ENCODE measurements at regions not wholly inside any gene's neighbourhood (a gene's known extent, or its start where the extent isn't known, plus 50 kb on each side); places are given as distances from the start of the nearest gene placed in this dataset.
A peak's percentile ranks its signal among the peaks of the same experiment; 100 is the strongest.

DNA sequence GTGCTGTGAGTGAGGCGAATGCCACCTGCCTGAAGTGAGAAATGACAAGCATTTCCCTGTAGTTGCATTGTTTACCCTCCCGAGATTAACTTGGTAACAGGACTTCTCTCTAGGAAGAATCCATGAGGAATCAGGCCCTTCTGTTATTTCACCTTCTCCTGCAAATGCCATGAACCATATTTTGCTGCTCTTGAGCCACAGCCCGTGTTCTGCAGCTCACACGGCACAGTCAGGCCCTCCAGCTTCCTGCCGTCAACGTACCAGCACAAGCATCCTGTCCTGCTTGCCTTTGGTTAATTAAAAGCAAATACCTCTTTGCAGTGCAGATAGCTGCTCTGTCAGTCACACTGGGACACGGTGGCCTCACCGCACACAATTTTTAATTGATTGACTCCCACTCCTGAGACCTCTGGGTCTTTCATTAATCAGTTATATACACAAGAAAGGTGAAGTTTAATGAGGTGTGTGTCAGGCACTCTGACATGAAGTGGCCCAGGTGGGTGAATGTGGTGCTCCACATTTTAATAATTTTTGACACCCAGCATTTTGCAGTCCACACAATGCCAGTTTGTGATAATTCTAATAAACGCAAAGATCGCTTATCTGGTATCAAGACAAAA lies 95.3 kb upstream of the ASB18 start:
- no peak overlapping the region for H3K27ac ChIP-seq
- intact Hi-C loops (cut with DNase I), result no loop called here

DNA sequence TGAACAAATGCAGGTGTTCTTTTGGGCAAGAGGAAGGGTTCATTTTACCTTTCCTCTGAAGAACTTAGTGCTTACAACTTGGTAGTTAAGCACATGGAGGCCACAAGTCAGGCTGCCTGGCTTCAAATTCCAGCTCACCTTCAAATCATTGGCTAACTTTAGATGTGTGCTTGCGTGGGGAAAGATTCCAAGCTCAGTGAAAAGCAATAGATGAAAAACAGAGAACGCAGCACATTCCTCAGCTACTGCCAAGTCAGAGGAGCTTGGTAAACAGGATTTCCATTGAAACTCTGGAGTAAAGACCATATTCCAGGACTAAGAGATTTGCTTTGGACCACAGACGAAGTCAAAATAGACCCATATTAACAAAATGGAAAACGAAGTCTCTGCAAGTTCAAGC lies 96.3 kb upstream of the ASB18 start:
- Histone ChIP-seq H3K27ac (peak overlapping the region in 1 of 3 donors; percentile 13), H3K9me3 (no peaks in the 10 kb centered on the region), H3K4me3 (replicated peaks in 1 of 3) (no peak overlapping the region), H3K27me3 (no peaks in the 10 kb centered on the region), H3K36me3 (no peaks in the 10 kb centered on the region), H3K4me1 (no peaks in the 10 kb centered on the region)
- intact Hi-C loops (cut with DNase I), result no loop called here
- TF ChIP-seq, protein P1, sequence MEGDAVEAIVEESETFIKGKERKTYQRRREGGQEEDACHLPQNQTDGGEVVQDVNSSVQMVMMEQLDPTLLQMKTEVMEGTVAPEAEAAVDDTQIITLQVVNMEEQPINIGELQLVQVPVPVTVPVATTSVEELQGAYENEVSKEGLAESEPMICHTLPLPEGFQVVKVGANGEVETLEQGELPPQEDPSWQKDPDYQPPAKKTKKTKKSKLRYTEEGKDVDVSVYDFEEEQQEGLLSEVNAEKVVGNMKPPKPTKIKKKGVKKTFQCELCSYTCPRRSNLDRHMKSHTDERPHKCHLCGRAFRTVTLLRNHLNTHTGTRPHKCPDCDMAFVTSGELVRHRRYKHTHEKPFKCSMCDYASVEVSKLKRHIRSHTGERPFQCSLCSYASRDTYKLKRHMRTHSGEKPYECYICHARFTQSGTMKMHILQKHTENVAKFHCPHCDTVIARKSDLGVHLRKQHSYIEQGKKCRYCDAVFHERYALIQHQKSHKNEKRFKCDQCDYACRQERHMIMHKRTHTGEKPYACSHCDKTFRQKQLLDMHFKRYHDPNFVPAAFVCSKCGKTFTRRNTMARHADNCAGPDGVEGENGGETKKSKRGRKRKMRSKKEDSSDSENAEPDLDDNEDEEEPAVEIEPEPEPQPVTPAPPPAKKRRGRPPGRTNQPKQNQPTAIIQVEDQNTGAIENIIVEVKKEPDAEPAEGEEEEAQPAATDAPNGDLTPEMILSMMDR (IDR thresholded peaks at IDR 0.05), result no peak
- TF ChIP-seq POLR2A (IDR thresholded peaks at IDR 0.05), result no peak
- 71 to 85% methylated on average over 4 of the region's 4 CpGs for WGBS, 2 donors
- DNase-seq, result no peak

More for the DNA sequence above, 95.3 kb upstream of the ASB18 start:
- no peak overlapping the region for H3K4me3 ChIP-seq (replicated peaks in 1 of 3)
- H3K36me3 ChIP-seq, result no peaks in the 10 kb centered on the region
- H3K4me1 ChIP-seq, result no peaks in the 10 kb centered on the region
- TF ChIP-seq POLR2A (IDR thresholded peaks at IDR 0.05), result no peak
- TF ChIP-seq, protein P1 (IDR thresholded peaks at IDR 0.05), result no peak
- 66% methylated on average over 10 of the region's 10 CpGs for WGBS, 2 donors
- DNase-seq, result no peak
- H3K9me3 ChIP-seq, result no peaks in the 10 kb centered on the region
- no peaks in the 10 kb centered on the region for H3K27me3 ChIP-seq

DNA sequence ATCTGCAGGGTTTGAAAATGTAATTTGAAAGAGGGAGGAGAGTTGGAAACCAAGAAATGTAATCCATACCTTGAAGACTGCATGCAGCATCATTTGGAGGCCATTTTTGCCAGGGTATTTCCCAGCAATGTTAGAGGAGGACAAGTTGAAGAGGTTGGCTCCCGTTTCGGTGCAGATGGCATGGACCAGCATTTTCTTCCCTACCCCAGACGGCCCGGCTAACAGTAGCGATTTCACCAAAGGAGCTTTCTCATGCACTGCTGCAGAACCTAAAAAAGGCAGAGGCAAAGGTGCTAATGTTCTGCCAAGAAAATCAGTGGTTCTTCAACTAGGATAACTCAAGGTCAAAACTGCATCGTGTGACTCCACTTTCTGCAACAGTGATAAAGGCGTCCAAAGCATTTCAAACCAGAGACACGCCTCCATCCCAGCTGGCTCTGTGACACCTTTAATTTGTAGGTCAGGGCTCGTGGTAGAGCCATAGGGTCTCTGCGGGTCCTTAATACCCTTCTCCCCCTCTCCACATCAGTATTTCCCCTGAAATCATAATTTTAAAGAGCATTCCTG lies 99.6 kb upstream of the ASB18 start:
- Histone ChIP-seq H3K27ac (no peak overlapping the region), H3K27me3 (no peaks in the 10 kb centered on the region), H3K4me3 (replicated peaks in 1 of 3) (no peak overlapping the region), H3K36me3 (peaks cover 0 to 4% of the 10 kb centered on the region in 2 donors), H3K4me1 (no peaks in the 10 kb centered on the region), H3K9me3 (no peaks in the 10 kb centered on the region)
- intact Hi-C loops (cut with DNase I), result no loop called here
- 85 to 88% methylated on average over 10 of the region's 10 CpGs for WGBS, 2 donors
- DNase-seq, result no peak
- TF ChIP-seq POLR2A (IDR thresholded peaks at IDR 0.05), result no peak
- TF ChIP-seq, protein P1 (IDR thresholded peaks at IDR 0.05), result no peak

DNA sequence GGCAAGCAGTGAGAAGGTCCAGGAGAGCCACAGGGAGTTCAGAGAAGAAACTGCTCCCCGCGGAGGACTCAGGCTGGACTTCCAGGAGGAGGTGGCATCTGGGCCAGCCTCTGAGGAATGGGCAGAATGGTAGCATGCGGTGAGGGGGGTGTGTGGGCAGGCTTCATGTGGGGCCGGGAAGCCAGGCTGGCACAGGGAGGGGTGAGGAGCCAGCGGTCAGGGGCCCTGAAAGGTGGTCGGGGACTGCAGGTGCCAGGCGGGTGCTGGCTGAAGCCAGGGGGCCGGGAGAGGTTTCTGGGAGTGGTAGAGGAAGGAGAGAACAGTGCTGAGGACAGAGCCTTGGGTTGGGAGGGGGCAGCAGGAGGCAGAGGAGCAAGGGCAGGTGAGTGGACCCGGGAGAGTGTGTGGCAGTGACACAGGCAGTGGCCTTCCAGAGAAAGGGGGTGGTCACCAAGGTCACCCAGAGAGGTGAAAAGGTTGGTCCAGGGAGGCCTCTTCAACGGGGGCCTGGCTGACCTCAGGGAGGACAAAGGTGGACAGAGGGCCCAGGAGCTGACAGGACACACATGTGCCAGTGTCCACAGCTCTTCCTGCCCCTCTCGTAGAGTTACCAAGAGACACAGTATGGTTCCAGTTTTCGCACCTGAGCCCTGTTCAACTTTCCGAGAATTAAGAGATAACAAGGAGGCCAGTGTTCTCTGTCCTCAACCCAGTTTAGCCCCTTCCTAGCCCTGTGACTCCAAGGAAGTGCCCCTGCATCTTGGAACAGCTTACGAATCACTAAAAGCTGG lies 101.2 kb upstream of the ASB18 start:
- intact Hi-C loops (cut with DNase I), result no loop called here
- Histone ChIP-seq H3K27ac (no peak overlapping the region), H3K27me3 (no peaks in the 10 kb centered on the region), H3K9me3 (no peaks in the 10 kb centered on the region), H3K4me1 (peaks cover 0 to 7% of the 10 kb centered on the region in 2 donors), H3K36me3 (peaks cover 0 to 4% of the 10 kb centered on the region in 2 donors), H3K4me3 (replicated peaks in 1 of 3) (no peak overlapping the region)
- TF ChIP-seq POLR2A (IDR thresholded peaks at IDR 0.05), result no peak
- TF ChIP-seq, protein P1 (IDR thresholded peaks at IDR 0.05), result no peak
- DNase-seq, result no peak
- WGBS, 2 donors, result 93% methylated on average over 13 to 14 of the region's 14 CpGs

DNA sequence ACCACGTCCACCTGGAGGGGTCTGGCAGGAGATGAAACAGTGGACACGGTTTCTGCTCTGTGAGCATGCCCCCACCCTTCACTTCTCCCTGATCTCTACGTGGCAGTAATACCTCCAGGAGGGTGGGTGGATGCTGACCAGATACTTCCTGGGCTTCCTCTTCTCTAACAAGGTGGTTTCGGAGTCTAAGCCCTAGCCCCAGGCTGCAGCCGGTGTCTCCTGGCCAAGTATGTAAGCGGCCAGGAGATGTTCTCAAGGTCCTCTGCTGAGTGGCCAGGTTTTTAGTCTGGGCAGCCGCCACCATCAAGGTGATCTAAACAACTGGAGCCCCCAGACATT lies 101.8 kb upstream of the ASB18 start:
- no peak for DNase-seq
- peaks cover 0 to 4% of the 10 kb centered on the region in 2 donors for H3K36me3 ChIP-seq
- H3K27ac ChIP-seq, result no peak overlapping the region
- H3K9me3 ChIP-seq, result no peaks in the 10 kb centered on the region
- TF ChIP-seq, protein P1 (IDR thresholded peaks at IDR 0.05), result no peak
- TF ChIP-seq POLR2A (IDR thresholded peaks at IDR 0.05), result no peak
- no peak overlapping the region for H3K4me3 ChIP-seq (replicated peaks in 1 of 3)
- 86 to 98% methylated on average over 6 to 7 of the region's 7 CpGs for WGBS, 2 donors
- peaks cover 0 to 7% of the 10 kb centered on the region in 2 donors for H3K4me1 ChIP-seq
- intact Hi-C loops (cut with DNase I), result no loop called here
- no peaks in the 10 kb centered on the region for H3K27me3 ChIP-seq

Measured in thyroid gland (tissue), 4 donors.